ENCODE measurements at regions not wholly inside any gene's neighbourhood (a gene's known extent, or its start where the extent isn't known, plus 50 kb on each side); places are given as distances from the start of the nearest gene placed in this dataset.
"Not testable (repeated sequence)": the region's sequence is repeated elsewhere in the genome, so short reads cannot be mapped to it uniquely, and the experiment has no call there.

DNA sequence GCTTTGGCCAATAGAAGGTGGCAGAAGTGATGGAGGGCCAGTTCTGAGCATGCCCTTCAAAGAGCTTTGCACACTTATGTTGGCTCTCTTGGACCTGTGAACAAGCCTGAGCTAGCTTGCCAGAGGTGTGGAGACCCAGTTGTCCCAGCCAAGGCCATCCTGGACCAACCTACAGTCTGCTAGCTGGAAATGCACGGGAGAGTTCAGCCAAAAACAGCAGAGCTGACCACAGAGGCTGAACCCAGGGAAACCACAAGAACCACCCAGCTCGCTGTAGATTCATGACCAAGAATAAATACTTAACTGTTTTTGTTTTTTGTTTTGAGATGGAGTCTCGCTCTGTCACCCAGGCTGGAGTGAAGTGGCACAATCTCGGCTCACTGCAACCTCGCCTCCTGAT is 65.4 kb upstream of the HAND1 start:
- FAIRE-seq, result no peak

DNA sequence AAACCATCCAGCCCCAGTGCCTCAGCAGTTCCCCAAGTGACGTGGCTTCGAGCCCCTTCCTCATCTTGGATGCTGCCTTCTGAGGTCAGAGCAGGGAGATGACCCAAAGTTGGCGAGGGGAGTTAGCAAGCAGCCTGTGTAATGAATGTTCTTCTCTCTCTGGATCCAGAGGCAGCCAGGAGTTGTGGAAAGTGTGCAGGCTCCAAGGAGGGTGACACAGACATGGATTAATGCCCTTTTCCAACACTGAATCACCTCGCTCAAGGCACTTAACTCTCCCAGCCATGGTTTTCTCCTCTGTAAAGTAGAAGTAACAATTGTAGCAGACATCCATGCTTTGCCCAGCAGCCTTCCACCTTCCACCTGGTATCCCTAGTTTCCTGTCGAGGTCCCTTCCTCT is 64.6 kb upstream of the HAND1 start:
- no peak for FAIRE-seq

DNA sequence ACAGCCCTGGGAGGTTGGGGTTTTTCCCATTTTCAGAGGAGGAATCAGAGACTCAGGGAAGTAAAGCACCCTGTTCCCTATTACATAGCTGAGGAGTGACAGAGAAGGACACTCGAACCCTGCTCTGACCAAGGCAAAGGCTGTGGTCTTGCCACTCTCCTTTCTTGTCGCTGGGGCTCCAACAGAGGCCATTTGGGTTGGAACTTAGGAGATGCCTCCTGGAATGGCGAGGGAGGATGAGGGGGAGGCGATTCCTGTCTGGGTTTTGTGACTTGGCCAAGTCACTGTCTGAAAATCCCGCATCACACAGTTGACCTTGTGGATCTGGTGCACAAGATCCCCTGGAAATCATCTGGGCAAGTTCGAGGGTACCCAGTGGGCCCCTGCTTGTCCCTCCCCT is 64.0 kb upstream of the HAND1 start:
- FAIRE-seq, result no peak

DNA sequence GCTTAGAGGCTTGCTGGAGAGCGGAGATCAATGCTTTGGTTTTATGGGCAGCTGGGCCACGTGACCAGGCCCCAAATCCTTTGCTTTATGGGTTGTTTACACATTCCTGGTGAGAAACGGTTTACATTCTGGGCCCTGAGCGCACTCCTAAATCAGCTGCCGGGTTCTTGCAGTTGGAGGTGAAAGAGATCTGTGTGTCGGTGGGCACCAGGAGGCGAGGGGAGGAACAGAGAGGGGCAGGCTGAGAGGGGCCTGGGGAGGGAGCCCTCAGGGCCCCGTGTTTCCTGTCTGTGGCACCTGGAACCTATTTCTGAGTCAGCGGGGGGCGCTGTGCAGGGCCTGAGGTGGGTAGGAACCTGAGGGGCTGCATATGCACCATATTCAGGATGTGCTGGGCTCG is 63.5 kb upstream of the HAND1 start:
- no peak for FAIRE-seq

DNA sequence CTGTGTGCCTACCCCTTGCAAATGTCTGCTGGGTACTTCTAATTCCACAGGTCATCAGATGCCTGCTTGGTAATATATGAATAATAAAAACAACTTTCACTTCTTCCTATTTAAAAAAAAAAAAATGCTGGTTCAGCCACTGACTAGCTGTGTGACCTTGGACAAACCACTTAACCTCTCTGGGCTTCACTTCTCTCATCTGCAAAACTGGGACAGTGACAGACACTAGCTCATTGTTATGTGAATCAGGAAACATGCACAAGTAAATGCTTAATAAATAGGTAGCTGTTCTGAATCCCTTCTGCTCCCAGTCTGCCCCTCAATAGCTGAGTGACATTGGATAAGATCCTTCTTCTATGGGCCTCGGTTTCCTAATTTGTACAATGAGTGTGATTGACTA is 62.6 kb upstream of the HAND1 start:
- no peak for FAIRE-seq

DNA sequence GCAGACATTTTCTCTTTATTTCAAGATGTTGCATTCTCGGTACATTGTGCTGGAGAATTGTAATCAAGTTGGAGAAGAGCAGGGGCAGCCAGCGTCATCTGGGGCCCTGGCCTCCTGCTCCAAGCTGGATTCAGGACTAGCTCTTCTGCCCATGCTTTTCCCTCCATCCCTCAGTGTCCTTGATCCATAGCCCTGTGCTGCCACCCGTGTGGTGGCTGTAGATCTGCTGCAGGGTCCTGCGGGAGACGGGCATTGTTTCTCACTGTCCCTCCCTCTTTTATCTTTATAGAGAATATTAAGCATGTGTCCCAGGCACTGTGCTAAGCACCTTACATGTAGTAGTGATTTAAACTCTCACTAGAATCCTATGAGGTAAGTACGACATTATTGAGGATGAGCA is 60.5 kb upstream of the HAND1 start:
- FAIRE-seq, result no peak

DNA sequence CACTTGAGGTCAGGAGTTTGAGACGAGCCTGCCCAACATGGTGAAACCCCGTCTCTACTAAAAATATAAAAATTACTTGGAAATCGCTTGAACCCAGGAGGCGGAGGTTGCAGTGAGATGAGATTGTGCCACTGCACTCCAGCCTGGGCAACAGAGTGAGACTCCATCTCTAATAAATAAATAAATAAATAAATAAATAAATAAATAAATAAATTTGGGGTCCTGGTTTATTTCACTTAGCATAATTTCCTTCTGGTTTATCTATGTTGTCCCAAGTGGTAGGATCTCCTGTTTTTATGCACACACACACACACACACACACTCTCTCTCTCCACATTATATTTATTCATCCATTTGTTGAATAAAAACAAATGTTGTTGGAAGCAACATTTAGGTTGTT is 58.4 kb upstream of the HAND1 start:
- FAIRE-seq, result not testable (repeated sequence)

DNA sequence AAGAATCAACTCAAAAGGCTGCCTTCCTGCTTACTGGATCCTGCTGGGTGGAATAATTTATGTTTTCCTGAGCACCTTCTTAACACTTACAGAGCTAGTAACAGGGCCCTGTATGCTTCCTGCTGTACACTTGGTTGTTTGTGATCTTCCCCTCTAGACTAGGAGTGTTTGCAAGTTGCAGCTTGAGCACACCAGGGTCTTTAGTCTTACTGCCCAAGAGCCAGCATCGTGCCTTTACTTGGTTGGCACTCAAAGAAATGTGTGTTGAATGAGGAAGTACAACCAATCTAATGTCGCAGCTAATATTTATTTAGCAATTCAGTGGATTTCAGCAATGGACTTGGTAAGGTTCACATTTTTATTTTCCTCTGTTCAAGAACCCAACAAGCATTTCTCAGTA is 57.5 kb upstream of the HAND1 start:
- no peak for FAIRE-seq

DNA sequence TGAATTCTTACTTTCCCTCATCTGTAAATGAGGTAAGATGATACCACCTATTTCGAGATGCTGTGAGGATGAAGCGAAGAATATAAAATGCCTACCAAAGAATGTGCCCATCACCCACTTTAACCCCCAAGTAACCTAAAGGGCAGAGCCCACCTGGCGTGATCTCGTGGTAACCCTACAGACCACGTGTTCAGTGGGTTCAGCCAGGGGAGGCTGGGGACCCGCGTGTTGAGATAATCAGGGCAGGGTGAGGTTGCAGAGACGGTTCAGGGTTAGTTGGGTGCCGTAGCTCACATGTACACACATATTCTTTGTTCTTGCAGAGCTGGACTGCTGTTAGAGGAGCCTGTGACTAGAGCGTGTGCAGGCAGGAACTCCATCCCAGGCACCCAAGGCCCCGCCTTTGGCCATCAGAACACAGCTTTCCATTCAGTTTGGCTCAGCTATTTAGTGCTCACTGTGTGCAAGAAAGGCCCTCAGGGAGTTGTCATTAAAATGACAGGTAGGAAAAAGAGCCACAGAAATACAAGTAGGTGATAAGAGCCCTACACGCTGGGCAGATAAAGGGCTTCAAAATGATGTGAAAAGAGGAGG is 56.5 kb upstream of the HAND1 start:
- FAIRE-seq, result no peak

DNA sequence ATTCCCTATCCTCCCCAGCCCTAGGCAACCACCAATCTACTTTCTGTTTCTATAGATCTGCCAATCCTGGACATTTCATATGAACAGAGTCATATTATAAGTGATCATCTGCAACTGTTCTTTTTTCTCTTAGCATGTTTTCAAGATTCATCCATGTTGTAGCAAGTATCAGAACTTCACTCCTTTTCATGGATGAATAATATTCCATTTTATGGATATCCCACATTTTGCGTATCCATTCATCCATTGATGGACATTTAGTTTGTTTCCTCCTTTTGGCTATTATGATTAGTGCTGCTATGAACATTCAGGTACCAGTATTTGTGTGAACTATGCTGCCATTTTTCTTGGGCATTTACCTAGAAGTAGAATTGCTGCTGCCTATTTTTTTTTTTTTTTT is 51.3 kb upstream of the HAND1 start:
- FAIRE-seq, result no peak

DNA sequence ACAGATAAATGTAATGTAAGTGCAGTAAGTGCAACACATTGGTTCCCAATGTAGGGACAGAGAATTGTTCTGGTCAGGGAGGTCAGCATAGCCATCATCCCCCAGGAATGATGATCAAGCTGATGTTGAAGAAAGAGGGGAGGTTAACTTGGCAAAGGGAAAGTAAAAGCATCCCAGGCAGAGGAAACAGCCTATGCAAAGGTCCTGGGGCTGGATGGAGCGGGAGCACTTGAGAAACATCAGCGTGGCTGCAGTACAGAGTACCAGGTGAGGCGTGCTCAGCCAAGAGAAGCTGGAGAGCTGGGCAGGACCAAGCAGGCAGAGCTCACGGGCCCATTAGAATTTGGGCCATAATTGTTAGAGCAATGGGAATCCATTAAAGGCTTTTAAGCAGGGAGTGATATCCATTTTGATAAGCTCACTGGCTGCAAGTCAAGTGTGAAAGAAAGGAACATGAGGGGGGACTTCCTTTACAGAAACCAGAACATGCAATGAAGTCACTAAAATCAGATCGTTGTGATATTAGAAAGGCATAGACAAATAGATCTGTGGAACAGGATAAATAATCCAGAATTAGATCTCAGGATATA is 50.1 kb upstream of the HAND1 start:
- no peak for FAIRE-seq
